Mammary epithelial cell (primary cell): ENCODE measurements at regions not wholly inside any gene's neighbourhood (a gene's known extent, or its start where the extent isn't known, plus 50 kb on each side); places are given as distances from the start of the nearest gene placed in this dataset.

Source experiments
- EZH2 ChIP-seq: IDR thresholded peaks from 2 replicates; pipeline ENCODE4 v1.6.1; 2012; ENCODE audit warnings: low read length, inconsistent platforms, borderline replicate concordance
- TF ChIP-seq, protein P1 (sequence below), 2 donors: IDR thresholded peaks in 1 of 2; conservative IDR thresholded peaks in 1 of 2; 2 replicates each; pipeline ENCODE4 v1.5.1; 2011 to 2012; ENCODE audit warnings: inconsistent platforms in 2 of 2, low read length in 2 of 2, mild to moderate bottlenecking in 2 of 2, control low read depth in 1 of 2, low read depth in 1 of 2; ENCODE audit not compliant: insufficient read depth in 1 of 2; ENCODE audit errors: extremely low read depth in 1 of 2

DNA sequence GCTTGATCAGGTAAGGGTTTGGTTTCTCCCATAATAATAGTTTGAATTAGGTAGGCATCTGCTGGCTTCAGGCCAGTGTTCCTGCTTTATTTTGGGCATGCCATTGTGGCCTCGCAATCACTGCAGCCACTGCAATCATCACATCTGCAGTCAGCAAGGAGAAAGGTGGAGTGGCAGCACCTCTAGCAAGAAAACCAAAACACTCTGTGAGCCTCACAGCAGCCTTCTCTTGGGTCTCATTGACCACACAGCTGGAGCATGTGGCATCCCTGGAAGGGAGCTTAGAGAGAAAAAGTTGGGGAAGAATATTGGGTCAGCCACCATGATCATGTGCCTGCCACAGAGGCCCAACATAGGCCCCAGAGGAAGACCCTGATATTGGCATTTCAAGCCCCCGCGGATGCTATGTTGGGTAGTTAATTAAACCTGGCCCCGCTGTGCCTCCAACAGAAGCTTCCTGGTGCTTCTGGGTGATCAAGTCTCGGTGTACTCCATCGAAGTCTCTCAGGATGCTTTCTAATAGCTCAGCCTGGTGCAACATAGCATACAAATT lies 158.0 kb upstream of the UBE2E1 start:
- TF ChIP-seq, protein P1, sequence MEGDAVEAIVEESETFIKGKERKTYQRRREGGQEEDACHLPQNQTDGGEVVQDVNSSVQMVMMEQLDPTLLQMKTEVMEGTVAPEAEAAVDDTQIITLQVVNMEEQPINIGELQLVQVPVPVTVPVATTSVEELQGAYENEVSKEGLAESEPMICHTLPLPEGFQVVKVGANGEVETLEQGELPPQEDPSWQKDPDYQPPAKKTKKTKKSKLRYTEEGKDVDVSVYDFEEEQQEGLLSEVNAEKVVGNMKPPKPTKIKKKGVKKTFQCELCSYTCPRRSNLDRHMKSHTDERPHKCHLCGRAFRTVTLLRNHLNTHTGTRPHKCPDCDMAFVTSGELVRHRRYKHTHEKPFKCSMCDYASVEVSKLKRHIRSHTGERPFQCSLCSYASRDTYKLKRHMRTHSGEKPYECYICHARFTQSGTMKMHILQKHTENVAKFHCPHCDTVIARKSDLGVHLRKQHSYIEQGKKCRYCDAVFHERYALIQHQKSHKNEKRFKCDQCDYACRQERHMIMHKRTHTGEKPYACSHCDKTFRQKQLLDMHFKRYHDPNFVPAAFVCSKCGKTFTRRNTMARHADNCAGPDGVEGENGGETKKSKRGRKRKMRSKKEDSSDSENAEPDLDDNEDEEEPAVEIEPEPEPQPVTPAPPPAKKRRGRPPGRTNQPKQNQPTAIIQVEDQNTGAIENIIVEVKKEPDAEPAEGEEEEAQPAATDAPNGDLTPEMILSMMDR (conservative IDR thresholded peaks at IDR 0.05 in 1 of 2, IDR thresholded peaks at IDR 0.05 in 1 of 2; ENCODE audit: extremely low read depth in 1 of 2, insufficient read depth in 1 of 2, low read depth in 1 of 2, low read length in 2 of 2), result no peak
- TF ChIP-seq EZH2, result no peak
